Lower leg skin (tissue), 4 donors: ENCODE measurements at regions not wholly inside any gene's neighbourhood (a gene's known extent, or its start where the extent isn't known, plus 50 kb on each side); places are given as distances from the start of the nearest gene placed in this dataset.
"Not testable (repeated sequence)": the region's sequence is repeated elsewhere in the genome, so short reads cannot be mapped to it uniquely, and the experiment has no call there.

ENCODE experiments used
- DNase-seq, 2 donors: peaks; one replicate each; pipeline ENCODE4 v3.0.0-alpha.2; 2019; ENCODE audit warnings: low spot score in 2 of 2
- H3K4me3 ChIP-seq: fragments of 200-600 bp; sonication (generic); 2 replicates; pipeline ENCODE4 v1.5.1; 2017; ENCODE audit warnings: mild to moderate bottlenecking, low read depth; ENCODE audit not compliant: poor library complexity, severe bottlenecking
- POLR2A ChIP-seq, 2 donors: fragments of 450-650 bp; IDR thresholded peaks; one replicate each; pipeline ENCODE4 v1.6.1; 2016 to 2017; ENCODE audit warnings: antibody characterized with exemption in 2 of 2, mild to moderate bottlenecking in 1 of 2, moderate library complexity in 1 of 2
- WGBS, 2 donors: methylation state at CpG; one replicate each; pipeline ENCODE4 v1.1.5; 2018; 5-methylcytosine and 5-hydroxymethylcytosine counted together
- intact Hi-C: fragments of 100-400 bp; cut with DNase I; formaldehyde crosslinking; loops from one replicate; pipeline ENCODE4 v1.15.0; 2023; ENCODE audit warnings: low total_unique reads
- TF ChIP-seq, protein P1 (sequence below), 3 donors: fragments of 450-650 bp; IDR thresholded peaks; one replicate each; pipeline ENCODE4 v1.5.1; 2016; ENCODE audit warnings: antibody characterized with exemption in 3 of 3, mild to moderate bottlenecking in 3 of 3, moderate library complexity in 2 of 3

DNA sequence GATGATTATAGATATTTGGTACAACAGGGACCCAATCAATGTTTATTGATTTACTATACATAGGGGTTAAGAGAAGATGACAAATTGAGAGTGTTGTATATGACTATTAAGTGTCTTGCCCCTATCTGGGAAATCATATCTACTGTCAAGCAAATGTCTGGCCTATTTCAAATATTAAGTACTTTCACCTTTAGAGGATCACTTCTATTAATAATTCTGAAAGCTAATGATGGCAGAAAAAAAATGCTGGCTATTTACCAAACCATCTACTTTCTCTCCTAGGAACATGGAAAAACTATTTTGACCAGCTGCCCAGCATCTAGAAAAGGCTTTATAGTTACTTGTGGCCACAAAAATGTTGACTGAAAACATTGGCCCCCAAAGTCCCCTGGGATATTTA, 632.3 kb upstream of the ZNF385D start:
- TF ChIP-seq, protein P1, sequence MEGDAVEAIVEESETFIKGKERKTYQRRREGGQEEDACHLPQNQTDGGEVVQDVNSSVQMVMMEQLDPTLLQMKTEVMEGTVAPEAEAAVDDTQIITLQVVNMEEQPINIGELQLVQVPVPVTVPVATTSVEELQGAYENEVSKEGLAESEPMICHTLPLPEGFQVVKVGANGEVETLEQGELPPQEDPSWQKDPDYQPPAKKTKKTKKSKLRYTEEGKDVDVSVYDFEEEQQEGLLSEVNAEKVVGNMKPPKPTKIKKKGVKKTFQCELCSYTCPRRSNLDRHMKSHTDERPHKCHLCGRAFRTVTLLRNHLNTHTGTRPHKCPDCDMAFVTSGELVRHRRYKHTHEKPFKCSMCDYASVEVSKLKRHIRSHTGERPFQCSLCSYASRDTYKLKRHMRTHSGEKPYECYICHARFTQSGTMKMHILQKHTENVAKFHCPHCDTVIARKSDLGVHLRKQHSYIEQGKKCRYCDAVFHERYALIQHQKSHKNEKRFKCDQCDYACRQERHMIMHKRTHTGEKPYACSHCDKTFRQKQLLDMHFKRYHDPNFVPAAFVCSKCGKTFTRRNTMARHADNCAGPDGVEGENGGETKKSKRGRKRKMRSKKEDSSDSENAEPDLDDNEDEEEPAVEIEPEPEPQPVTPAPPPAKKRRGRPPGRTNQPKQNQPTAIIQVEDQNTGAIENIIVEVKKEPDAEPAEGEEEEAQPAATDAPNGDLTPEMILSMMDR (IDR thresholded peaks at IDR 0.05): no peak
- no peak for TF ChIP-seq POLR2A (IDR thresholded peaks at IDR 0.05)
- no peak overlapping the region for H3K4me3 ChIP-seq
- DNase-seq: no peak
- intact Hi-C loops: no loop called here

DNA sequence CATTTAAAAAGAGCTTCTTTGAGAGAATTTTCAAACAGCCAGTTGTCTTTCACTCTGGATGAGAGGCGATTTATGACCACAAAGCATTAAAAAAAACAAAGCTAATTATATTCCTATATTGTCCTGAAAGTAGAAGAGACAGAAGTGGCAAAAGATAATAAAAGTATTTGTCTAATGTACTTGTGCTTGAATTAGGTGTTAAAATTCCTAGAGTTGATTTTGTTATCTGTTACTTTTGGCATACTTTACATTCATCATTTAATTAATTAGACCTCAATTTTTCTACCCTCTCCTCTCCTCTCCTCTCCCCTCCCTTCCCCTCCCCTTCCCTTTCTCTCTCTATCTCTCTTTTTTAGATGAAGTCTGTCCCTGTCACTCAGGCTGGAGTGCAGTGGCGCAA, 635.1 kb upstream of the ZNF385D start:
- TF ChIP-seq, protein P1 (IDR thresholded peaks at IDR 0.05): no peak
- TF ChIP-seq POLR2A (IDR thresholded peaks at IDR 0.05): no peak
- intact Hi-C loops: no loop called here
- 88 to 93% methylated on average over 2 of the region's 2 CpGs for WGBS, 2 donors
- DNase-seq: no peak
- H3K4me3 ChIP-seq: no peak overlapping the region

DNA sequence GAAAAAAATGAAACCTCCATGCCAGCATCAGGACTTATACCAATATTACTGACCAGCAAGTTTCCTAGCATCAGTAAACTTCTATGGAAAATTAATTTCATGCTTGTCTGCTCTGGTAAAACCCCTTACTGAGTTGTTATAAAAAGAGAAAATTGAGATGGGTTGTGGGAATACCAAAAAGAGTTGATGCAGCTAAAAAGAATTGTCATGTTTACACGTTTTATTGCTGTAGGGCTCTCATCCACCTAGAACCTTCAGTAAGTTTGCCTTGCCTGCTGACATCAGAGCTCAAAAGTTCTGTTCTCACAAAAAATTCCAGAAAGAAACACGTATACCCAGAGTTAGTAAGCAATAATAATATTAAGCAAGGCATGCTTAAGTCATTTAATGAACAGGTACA, 641.3 kb upstream of the ZNF385D start:
- H3K4me3 ChIP-seq: no peak overlapping the region
- no peak for TF ChIP-seq POLR2A (IDR thresholded peaks at IDR 0.05)
- intact Hi-C loops: no loop called here
- DNase-seq: no peak
- WGBS, 2 donors: 16 to 31% methylated on average over 2 of the region's 2 CpGs

DNA sequence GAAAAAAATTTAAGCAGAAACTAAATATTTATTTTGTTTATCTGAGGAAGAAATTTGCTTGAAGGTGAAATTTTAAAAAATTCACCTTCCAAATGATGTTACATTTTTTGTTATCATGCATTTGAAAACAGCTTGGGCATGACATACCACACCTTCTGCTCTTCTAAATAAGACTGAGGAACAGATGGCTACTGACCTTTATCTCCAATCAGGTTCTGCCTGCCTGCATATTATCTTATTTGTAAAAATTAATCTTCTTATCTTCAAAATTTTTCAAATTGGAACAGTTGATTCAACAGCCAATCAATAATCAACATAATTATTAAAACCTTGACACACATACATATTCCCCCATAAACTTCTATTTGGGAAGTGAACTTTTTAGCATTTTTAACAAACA, 641.8 kb upstream of the ZNF385D start:
- no peak for TF ChIP-seq POLR2A (IDR thresholded peaks at IDR 0.05)
- TF ChIP-seq, protein P1 (IDR thresholded peaks at IDR 0.05): no peak
- H3K4me3 ChIP-seq: no peak overlapping the region
- intact Hi-C loops: no loop called here
- DNase-seq: no peak

DNA sequence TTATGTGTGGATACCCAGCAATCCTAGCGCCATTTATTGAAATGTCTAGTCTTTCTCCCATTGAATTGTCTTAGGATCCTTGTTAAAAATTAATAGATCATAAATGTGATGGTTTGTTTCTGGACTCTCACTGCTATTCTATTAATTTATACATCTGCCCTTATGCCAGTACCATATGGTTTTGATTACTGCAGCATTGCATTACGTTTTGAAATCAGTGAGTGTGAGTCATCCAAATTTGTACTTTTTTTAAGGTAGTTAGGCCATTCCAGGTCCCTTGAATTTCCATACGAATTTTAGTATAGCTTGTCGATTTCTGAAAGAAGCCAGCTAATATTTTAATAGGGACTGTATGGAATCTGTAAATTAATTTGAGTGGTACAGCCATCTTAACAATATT, 648.6 kb upstream of the ZNF385D start:
- WGBS, 2 donors: 64 to 69% methylated on average over 4 of the region's 4 CpGs

DNA sequence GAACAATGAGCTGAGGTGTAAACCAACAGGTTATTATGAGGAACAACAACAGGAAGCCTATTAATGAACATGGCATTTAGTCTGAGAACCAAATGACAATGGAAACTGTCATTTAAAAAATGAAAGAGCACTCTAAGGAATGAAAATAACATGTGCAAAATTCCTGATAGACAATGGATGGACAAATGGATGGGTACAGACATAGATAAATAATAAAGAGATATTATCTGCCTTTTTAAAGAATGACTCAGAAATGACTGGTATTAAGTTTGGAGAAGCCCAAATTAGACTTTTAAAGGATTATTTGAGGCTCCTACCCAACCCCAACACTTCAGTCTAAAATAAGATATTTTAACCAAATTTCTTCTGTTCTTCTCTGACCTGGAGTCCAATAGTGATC, 650.5 kb upstream of the ZNF385D start:
- intact Hi-C loops: no loop called here
- TF ChIP-seq, protein P1 (IDR thresholded peaks at IDR 0.05): no peak
- TF ChIP-seq POLR2A (IDR thresholded peaks at IDR 0.05): no peak
- DNase-seq: no peak
- H3K4me3 ChIP-seq: no peak overlapping the region

More for the DNA sequence above, 648.6 kb upstream of the ZNF385D start:
- no peak overlapping the region for H3K4me3 ChIP-seq
- no peak for DNase-seq
- no peak for TF ChIP-seq POLR2A (IDR thresholded peaks at IDR 0.05)
- intact Hi-C loops: no loop called here

DNA sequence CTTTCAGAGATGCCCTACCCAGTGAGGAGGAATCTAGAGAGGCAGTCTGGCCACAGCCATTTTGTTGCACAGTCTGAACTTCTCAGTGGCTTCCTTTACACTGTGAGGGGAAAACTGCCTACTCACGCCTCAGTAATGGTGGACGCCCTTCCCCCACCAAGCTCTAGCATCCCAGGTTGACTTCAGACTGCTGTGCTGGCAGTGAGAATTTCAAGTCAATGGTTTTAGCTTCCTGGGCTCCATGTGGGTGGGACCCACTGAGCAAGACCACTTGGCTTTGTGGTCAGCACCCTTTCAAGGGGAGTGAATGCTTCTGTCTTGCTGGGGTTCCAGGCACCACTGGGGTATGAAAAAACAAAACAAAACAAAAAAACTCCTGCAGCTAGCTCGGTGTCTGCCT, 663.2 kb upstream of the ZNF385D start:
- no peak overlapping the region for H3K4me3 ChIP-seq
- WGBS, 2 donors: 66 to 86% methylated on average over 3 of the region's 3 CpGs
- TF ChIP-seq POLR2A (IDR thresholded peaks at IDR 0.05): no peak
- TF ChIP-seq, protein P1 (IDR thresholded peaks at IDR 0.05): no peak
- peak in 1 of 2 donors; percentile 66 for DNase-seq
- intact Hi-C loops: no loop called here

DNA sequence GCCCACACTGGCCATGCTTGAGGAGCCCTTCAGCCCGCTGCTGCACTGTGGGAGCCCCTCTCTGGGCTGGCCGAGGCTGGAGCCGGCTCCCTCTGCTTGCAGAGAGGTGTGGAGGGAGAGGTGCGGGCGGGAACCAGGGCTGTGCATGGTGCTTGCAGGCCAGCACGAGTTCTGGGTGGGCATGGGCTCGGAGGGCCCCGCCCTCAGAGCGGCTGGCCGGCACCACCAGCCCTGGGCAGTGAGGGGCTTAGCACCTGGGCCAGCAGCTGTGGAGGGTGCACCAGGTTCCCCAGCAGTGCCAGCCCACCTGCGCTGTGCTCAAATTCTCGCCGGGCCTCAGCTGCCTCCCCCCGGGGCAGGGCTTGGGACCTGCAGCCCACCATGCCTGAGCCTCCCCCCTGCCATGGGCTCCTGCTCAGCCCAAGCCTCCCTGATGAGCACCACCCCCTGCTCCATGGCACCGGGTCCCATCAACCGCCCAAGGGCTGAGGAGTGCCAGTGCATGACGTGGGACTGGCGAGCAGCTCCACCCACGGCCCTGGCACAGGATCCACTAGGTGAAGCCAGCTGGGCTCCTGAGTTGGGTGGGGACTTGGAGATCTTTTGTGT, 665.9 kb upstream of the ZNF385D start:
- DNase-seq, intact Hi-C loops, H3K4me3 ChIP-seq: not testable (repeated sequence)
- 59 to 73% methylated on average over 10 to 18 of the region's 19 CpGs for WGBS, 2 donors
